ENCODE measurements at regions not wholly inside any gene's neighbourhood (a gene's known extent, or its start where the extent isn't known, plus 50 kb on each side); places are given as distances from the start of the nearest gene placed in this dataset.

DNA sequence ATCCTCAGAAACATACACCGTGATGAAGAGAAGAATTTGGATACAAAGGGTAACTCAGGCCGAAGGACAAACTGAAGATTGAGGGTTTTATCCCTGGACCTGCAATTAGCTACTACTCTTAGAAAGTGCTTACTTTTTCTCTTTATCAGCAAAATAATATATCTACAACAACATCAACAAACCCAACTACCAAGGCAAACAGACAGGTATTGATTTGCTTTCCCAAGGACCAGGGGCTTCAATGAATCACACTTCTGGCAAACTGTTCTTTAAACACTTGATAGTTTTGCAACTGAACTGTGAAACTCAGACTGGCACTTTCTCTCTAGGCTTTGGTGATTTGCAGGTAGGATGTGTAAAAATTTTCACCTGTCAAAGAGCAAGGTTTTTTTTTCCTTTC lies 247.5 kb downstream of the SEC23A start:
- TF ChIP-seq POLR2AphosphoS5 (IDR thresholded peaks at IDR 0.05; ENCODE audit: low read depth, low read length) (no peak), RXRA (IDR thresholded peaks at IDR 0.05; ENCODE audit: insufficient read depth, low read depth, low read length) (no peak), CHD1 (IDR thresholded peaks at IDR 0.05; ENCODE audit: low read depth, low read length) (no peak), TAF1 (IDR thresholded peaks at IDR 0.05; ENCODE audit: low read depth, low read length) (no peak), YY1 (IDR thresholded peaks at IDR 0.05; ENCODE audit: low read depth, low read length) (no peak), GTF2F1 (IDR thresholded peaks at IDR 0.05; ENCODE audit: borderline replicate concordance, low read depth, low read length) (no peak), EGR1 (IDR thresholded peaks at IDR 0.05; ENCODE audit: borderline replicate concordance, low read depth, low read length) (no peak)

All from H1 (cell line).